GM19397 (cell line): ENCODE measurements at regions not wholly inside any gene's neighbourhood (a gene's known extent, or its start where the extent isn't known, plus 50 kb on each side); places are given as distances from the start of the nearest gene placed in this dataset.

ENCODE experiments used
- ATAC-seq: cut with Tn5 transposase; IDR thresholded peaks from one replicate; pipeline ENCODE4 v1.9.1; 2021; ENCODE audit warnings: mild to moderate bottlenecking, moderate library complexity; ENCODE audit not compliant: unreplicated experiment

DNA sequence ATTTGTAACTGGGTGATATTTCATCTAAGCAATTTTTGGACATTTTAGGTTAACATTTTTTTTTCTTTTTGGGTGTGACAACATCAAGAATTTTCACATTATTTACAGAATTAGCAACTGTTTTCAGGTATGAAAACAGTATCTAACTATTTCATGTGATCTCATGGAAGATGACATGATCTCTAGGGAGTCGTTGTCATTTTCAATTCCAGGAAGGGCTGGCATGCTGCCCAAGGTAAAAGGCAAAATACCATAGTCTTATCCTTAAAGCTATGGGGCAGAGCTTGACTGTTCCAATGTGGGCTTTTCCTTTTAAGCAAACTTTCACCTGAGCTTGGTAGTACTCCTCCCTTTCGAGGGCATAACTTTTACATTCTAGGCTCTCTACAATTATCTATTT is 443.7 kb downstream of the DSEL start:
- no peak for ATAC-seq

DNA sequence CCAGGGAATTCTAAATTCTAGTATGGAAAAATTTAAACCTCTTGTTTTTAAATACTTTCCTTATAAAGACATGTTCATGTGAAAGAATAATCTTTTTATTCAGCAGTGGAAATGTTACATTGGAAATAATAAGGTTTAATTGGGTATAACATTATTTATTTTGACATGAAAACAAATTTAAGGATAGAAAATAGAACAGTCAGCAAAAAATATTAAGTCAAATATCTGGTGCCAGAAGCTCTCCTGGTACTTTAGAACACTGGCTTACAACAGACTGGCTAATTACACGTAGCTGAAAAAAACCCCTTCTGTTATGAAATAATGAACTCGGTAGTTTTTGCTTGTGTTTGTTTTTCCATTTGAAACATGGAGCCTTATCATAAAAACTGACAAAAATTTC is 447.9 kb downstream of the DSEL start:
- ATAC-seq = no peak

DNA sequence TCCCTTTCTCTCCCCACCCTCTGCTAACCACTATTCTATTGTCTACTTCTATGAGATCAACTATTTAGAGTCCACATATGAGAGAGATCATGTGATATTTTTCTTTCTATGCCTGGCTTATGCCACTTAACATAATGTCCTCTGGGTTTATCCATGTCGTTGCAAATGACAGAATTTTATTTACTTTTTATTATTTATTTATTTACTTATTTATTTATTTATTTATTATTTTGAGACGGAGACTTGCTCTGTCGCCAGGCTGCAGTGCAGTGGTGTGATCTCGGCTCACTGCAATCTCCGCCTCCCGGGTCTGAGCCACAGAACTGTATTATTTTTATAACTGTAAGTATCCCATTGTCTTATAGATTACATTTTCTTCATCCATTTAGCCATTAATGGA is 443.4 kb upstream of the CDH19 start:
- no peak for ATAC-seq

DNA sequence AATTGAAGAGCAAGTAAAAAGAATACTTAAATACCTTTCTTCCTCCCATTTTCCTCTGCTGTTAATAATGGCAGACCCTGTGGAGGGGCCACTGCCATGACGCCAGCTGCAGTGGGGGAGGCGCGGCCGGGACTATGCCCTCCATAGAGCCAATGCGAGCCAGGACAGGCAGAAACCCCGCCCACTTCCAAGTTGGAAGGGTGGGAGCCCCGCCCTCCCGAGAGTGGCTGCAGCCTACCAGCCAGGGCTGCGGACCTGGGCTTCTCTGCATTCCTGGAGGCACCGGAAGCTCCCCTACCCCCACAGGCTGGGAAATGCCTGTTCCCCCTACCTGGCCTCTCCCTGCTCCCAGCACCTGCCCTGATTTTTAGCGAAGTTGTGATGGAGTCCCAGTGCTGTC is 439.4 kb upstream of the CDH19 start:
- no peak for ATAC-seq

DNA sequence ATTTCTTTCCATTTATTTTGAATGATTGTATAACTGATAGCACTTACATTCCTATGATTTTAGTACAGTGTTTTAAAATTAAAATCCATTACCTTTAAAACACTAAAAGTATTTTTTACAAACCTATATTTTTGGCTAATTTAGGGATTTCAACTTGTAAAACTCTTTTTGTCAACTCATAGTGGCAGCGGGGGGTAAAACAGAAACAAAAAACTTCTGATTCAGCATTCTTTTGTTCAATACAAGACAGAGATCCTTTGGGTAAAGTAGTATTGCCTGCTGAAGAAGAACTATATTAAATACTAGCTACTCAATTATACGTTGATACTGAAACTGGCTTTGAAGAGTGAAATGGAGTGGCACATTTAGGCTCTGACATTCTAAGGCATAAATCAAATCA is 437.4 kb upstream of the CDH19 start:
- ATAC-seq = no peak

DNA sequence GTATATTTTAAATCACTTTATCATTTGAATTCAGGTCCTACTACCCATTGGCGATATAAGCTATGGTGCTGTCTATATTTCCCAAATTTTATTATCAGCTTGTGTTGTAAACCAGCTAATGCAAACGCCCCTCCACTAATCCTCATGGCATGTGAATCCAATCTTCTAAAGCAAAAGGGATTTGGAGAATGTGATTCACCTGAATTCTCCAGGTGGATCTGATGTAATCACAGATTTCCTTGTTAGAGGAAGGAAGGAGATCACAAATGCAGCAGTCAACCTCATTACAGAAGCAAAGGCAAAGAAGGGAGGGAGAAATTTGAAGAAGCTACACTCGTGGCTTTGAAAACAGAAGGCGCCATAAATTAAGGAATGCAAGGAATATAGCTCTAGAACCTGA is 431.1 kb upstream of the CDH19 start:
- ATAC-seq = no peak

DNA sequence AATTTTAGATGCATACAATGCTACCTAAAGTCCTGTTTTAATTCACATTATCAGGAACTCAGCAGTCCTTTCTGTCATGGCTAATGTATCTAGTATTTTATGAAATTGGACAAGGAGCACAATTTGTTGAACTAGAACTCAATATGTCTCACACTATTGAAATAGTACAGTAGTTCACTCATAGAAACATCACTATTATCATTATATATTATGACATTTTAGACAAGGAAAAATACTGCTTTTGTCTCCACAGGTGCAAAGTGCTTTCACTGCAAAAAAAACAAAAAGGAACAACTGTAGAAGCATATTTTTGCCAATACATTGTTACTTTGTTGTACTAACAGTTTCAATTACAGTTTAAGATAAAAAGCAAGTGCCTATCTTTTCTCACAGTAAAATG is 419.2 kb upstream of the CDH19 start:
- no peak for ATAC-seq

DNA sequence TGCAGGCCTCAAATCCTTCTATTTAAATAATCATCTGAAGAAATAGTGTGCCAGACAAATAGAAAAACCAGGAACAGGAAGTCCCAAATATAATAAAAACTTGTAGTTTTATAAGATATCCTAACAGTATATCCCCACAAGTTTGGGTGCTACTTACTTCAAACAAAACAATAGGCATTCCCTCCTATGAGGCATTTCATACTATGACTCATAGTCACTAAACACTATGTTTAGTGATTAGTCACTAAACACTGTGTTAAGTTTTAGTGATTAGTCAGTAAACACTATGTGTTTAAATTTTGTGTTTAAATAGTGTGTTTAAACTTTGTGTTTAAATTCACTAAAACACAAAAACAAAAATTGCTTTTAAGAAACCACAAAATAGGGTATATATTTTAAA is 407.0 kb upstream of the CDH19 start:
- ATAC-seq = no peak

DNA sequence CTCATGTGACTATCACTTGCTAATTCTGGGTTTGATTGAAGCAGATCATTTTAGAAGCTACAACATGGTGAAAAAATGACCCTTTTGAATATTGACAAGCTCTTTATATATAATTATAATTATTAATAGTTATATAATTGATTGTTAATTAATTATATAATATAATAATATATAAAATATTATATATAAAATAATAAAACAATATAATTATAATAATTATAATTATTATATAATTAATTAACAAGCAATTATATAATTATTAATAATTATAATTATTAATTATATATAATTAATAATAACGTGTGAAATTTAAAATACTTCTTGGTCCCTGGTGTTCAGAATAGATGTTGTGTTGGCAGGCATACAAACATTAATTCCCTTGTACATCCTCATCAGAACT is 404.1 kb upstream of the CDH19 start:
- no peak for ATAC-seq

DNA sequence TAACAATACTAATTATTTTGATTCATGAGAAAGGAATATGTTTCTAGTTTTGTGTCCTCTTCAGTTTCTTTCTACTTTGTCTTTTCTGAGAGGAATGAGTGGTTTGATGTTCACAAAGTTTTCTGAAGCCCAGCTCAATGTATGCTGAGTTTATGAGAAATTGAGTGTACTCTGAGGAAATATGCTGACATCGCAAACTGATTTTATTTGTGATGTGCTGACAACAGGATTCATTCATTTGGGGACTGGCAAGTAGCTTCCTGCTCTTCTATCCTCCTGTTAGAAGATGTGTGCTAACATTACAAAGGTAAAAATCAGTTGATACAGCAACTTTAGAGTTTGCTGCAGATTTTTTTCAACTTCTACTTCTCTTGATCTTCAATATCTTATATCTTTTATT is 403.2 kb upstream of the CDH19 start:
- no peak for ATAC-seq

DNA sequence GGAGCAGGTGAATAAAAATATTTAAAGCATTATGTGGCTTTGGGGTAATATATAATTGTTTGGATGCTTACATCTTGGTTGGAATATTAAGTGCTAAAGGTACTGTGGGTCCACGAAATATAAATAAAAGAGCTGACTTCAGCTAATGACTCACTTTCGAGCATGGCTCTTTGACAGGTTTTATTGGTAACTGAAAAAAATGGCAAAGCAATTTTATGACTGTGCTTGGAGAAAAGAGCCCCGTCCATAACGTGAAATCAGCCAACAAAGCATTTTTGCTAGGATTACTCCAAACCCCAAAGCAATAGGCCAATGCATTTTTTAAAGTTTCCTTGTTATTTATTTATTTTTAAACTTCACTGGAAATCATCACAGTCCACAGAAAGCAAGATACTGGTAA is 397.2 kb upstream of the CDH19 start:
- ATAC-seq = no peak

DNA sequence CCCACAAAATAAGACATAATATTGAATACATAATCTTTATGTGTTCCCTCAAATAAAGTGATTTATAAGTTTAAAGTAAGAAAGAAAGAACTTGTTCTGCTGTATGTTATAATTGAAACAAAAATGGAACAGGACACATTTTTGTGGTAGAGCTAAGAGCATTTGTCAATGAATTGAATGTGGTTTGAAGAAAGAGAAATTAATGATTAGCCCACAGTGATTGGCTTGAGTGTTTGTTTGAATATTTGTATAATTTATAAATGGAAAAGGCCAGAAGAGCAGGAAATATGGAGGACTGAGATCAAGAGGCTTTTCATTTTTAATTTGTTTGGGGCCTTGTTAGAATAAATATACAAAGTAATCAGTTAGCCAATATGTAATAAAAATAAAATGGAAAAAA is 395.1 kb upstream of the CDH19 start:
- ATAC-seq = no peak

DNA sequence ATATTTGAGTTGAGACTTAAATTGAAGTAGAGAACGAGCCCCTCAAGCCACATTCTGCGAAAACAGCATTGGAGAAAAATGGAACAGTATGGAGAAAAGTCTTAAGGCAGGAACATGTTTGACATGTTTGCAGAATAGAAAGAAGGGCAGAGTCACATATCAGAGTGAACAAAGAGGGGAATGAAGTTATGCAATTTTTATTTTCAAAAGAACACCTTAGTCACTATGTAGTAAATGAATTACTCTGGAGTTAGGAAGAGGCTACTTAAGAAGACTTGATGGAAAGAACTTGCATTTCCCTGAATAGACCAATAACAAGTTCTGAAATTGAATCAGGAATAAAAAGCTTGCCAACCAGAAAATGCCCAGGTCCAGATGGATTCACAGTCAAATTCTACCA is 391.4 kb upstream of the CDH19 start:
- ATAC-seq = no peak

DNA sequence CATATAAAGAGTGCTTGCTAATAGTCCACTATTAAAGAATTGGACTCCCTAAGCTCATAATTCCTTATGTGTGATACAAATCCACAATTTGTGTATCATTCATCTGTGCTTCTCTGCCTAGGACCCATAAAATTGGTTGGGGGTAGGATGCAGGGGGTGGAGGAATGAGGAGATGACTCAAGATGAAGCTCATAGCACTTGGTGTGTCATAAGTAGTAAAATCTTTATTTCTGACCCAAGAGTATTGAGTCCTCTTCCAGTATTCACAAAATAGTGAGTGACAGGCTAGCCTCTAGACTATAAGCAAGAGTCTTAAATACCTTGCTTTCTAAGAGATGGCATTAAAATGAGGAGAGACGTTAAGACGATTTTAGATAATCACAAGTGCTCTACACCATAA is 390.9 kb upstream of the CDH19 start:
- ATAC-seq = no peak

DNA sequence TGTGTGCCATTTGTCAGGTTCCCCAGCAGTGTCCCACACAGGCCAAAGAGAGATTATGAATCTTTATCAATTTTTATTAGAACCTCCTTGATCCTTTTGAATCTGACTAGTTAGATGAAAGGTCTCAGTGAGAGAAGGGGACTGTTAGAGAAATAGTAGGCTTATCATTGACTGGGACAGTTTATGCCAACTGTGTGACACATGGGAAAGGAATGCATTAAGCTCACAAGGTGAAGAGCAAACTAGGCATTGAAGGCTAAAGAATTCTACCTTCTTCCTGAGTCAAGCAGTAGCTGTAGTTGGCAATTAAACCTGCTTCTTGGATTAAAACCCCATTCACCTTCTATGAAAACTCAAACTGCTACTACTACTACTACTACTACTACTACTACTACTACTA is 389.6 kb upstream of the CDH19 start:
- no peak for ATAC-seq

DNA sequence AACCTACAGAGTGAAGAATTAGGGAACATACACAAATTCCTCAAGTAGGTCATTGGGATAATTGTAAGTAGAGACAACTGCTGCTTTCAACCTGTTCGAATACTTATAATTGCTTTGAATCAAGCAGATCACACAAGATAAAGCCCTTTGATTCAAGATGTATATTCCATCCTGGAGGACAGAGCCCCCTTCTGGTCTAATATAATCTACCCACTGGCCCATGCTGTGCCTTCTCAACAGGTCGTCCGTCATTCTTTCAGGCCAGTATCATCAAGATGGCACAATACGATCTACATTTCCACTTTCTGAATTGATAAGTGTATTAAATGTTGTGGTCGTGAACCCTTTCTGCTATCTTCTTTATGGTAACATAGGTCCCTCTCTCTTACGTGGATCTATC is 387.0 kb upstream of the CDH19 start:
- ATAC-seq = no peak

DNA sequence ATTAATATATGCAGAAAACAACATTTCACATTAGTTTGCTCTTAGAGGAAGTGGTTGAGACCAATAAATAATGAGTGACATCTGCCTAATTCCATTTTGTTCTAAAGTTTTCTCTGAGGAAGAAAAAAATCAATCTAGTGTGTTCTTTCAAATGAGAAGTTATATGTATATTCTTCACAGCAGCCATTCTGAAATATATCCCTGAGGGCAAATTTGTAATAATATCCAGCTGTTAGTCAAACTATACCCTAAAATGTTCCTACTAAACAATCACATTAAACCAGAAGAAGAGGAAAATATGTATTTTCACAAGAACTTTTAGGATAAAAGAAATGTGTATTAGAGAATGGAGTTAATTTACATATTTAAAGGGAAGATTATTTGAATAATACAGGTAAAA is 375.1 kb upstream of the CDH19 start:
- ATAC-seq = no peak

DNA sequence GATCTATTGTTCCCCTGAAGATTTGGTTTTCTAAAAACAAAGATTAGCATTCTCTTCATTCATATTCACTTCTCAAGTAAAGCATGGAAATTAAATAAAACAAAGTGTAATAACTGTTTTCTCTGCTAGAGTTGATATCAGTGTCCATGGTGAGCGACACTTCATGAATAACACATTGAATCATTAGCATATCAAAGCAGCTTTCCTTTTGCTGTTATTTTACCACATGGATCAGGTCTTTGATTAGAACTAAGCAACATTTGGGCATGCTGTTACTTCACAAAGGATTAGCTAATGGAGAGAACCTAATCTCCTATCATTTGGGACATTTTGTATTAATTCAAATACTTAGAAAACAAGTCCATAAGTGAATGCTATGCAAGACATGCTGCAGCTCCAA is 368.8 kb upstream of the CDH19 start:
- no peak for ATAC-seq

DNA sequence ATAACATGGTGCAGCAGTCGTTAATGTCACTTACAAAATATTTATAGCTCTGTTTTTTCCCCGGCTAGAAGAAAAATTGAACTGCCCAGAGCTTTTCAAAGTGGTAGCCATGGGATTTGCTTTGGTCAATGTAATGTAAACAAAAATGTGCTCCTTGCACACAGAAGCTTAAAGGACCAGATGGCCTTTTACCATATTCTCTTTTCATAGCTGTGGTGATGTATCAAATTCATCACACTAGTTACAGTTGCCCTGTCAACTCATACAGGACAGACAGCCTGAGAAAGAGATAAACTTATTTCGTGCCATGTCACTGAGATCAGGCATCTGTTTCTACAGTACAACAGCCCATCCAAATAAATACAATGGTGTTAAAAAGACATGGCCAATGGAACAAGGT is 368.1 kb upstream of the CDH19 start:
- ATAC-seq = no peak

DNA sequence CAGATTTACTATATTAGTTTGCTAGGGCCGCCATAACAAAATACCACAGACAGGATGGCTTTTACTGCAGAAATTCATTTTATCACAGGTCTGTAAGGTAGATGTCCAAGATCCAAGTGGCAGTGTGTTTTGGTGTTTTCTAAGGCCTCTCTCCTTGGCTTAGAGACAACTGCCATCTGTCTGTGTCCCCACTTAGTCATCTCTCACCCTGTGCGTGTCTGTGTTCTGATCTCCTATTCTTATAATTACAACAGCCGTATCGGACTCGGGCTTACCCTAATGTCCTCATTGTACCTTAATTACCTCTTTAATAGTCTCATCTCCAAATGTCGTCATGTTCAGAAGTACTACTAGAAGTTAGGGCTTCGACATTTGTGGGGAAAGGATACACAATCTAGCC is 362.3 kb upstream of the CDH19 start:
- ATAC-seq = no peak

DNA sequence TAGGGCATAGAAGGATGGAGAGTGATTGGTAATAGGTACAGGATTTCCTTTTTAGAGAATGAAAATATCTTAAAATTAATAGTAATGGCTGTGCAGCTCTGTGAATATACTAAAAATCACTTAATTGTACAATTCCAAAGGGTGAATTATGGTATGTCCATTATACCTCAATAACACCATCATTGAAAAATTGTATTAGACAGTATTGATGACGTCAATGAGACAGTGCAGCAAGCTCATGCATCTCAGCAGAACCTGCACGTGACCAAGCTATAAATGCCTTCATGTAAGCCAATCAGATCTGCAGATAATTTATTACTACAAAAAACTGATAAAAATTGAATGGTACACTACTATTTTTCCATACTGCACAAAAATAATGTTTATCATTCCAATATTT is 354.4 kb upstream of the CDH19 start:
- no peak for ATAC-seq

DNA sequence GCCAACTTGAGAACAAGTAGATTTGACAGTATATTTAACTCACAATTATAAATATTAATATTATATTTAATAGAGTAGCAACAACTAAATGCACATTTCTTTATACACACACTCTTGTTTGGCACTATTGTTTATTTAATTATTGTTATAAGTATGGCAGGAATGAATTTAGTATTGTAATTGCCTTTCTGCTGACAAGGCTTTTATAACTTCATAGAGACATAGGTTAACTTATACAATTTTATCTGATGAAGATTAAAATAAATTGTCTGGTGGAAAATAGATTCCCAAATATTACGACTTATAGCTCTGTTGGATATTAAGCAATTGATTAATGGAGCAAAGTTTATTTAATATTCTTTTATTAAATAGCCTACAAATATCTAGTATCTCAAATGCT is 347.9 kb upstream of the CDH19 start:
- ATAC-seq = no peak

DNA sequence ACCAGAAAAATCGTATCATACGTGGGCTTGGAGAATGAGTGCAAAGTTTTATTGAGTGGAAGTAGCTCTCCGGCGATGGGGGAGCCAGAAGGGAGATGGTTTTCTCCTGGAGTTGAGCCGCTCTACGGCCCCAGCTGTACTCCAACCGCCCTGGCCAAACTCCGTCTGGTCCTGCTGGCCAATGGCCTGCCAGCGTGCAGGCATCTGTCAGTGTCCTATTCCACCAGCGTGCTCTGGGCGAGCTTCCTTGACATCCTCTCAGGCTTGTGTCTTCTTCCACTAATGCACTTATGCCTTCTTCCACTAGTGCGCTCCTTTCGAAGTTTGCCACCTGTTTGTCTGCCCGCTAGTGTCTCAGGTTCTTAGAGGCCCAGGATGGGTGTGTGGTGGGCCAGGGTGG is 345.5 kb upstream of the CDH19 start:
- no peak for ATAC-seq

DNA sequence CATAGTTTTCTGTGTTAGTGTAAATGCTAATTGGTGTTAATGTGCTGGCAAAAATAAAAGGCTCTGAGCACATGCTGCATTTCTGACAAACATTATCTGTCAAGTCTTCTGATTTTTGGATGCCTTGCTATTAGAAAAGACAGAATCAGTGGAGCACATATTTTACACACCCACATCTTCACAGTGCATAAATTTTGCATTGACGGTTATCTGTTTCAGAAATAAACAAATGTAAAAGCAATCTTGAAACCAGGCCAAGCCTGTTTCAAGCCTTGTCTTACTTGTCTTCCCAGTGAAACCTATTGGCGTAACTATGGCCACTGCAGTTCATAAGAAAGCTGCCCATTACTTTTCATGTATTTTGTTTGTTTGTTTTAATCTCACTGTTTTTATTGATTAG is 333.7 kb upstream of the CDH19 start:
- no peak for ATAC-seq
